ENCODE measurements at regions not wholly inside any gene's neighbourhood (a gene's known extent, or its start where the extent isn't known, plus 50 kb on each side); places are given as distances from the start of the nearest gene placed in this dataset.
"Not testable (repeated sequence)": the region's sequence is repeated elsewhere in the genome, so short reads cannot be mapped to it uniquely, and the experiment has no call there.

GRCh38 chr9:74373348-74373747 is 123.8 kb upstream of the RORB start:
- intact Hi-C loops (cut with DNase I): no loop called here
- ATAC-seq (ENCODE audit: poor library complexity) (no peak), DNase-seq (no peak)

DNA sequence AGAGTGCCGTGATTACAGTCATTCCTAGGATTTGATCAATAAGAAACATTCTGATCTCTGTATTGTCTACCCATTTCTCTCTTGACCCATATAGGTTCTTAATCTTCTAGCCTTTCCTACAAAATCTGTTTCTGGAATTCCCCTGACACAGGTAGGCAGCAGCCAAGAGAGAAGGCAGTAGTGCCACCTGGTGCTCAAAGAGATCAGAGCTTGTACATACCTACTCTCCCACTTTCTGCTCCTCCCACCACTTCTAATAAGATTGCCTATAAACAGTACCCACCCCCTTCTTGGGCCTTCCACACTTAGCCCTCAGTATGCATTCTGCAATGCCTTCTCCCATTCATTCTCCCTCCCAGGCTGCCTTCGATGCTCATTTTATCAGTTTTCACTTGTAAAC is 117.4 kb upstream of the RORB start:
- DNase-seq: no peak
- intact Hi-C loops (cut with DNase I): no loop called here
- ATAC-seq (ENCODE audit: poor library complexity): no peak

DNA sequence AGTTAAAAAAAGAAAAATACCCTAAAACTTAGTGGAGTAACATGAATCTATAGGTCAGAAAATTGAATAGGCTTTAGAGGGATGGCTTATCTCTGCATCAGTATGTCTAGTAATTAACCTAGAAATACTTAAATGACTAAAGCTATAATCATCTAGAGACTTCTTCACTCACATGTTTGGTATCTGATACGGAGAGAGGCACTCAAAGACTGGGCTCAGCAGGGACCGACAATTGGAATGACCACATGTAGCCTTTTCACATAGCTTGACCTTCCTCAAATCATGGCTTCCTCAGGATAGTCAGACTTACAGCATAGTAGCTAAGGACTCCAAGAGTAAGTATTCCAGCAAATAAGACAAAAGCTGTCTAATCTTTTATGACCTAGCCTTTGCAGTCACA is 105.3 kb upstream of the RORB start:
- no peak for ATAC-seq (ENCODE audit: poor library complexity)
- intact Hi-C loops (cut with DNase I): no loop called here
- DNase-seq: no peak

- DNase-seq: no peak
- ATAC-seq (ENCODE audit: poor library complexity): no peak
- intact Hi-C loops (cut with DNase I): no loop called here
Measured at GRCh38 chr9:74403581-74403980, 93.6 kb upstream of the RORB start.

DNA sequence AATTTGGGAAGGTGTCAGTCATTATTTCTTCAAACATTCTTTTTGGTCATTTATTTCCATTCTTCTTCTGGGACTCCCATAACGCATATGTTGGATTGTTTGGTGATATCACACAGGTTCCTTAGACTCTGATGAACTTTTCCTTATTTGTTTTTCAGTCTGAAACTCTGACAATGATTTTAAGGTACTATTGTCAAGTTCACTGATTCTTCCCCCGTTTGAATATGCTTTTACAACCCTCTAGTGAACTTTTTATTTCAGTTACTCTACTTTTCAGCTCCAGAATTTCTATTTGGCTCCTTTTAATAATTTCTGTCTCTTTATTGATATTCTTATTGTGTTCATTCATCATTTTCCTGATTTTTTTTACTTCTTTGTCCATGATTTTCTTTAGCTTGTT is 92.5 kb upstream of the RORB start:
- intact Hi-C loops (cut with DNase I): no loop called here
- DNase-seq (no peak), ATAC-seq (ENCODE audit: poor library complexity) (no peak)

- intact Hi-C loops (cut with DNase I): no loop called here
- ATAC-seq (ENCODE audit: poor library complexity): no peak
- DNase-seq: no peak
Measured at GRCh38 chr9:74407166-74407565, 90.0 kb upstream of the RORB start.

- intact Hi-C loops (cut with DNase I): no loop called here
- no peak for DNase-seq
- no peak for ATAC-seq (ENCODE audit: poor library complexity)
Measured at GRCh38 chr9:74412236-74412979, 84.7 kb upstream of the RORB start.

DNA sequence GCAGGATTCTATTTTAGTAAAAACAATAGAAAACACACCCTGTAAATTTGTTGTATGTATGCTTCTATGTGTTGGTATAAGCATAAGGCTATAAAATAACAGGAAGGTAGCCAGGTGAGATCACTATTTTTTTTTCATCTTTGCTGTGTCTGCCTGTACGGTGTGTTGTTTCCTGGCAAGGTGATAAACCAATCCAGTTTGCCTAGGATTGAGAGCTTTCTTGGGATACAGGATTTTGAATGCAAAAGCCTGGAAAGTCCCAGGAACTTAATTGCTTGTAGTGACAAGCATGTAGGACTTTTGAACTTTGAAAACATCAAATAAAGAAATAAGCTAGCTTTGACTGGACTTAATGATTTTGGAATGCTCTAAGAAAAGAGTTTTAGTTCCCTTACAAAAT is 83.3 kb upstream of the RORB start:
- intact Hi-C loops (cut with DNase I): no loop called here
- no peak for DNase-seq
- no peak for ATAC-seq (ENCODE audit: poor library complexity)

GRCh38 chr9:74414325-74414724 is 82.8 kb upstream of the RORB start:
- ATAC-seq (ENCODE audit: poor library complexity) (no peak), DNase-seq (no peak)
- intact Hi-C loops (cut with DNase I): no loop called here

GRCh38 chr9:74415995-74416394 is 81.1 kb upstream of the RORB start:
- intact Hi-C loops (cut with DNase I): no loop called here
- no peak for ATAC-seq (ENCODE audit: poor library complexity)

DNA sequence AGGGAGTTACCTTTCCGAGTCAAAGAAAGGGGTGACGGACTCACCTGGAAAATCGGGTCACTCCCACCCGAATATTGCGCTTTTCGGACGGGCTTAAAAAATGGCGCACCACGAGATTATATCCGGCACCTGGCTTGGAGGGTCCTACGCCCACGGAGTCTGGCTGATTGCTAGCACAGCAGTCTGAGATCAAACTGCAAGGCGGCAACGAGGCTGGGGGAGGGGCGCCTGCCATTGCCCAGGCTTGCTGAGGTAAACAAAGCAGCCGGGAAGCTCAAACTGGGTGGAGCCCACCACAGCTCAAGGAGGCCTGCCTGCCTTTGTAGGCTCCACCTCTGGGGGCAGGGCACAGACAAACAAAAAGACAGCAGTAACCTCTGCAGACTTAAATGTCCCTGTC is 72.6 kb upstream of the RORB start:
- intact Hi-C loops (cut with DNase I); ATAC-seq (ENCODE audit: poor library complexity); DNase-seq: not testable (repeated sequence)

More at GRCh38 chr9:74415995-74416394, 81.1 kb upstream of the RORB start:
- no peak for DNase-seq

- no peak for DNase-seq
Measured at GRCh38 chr9:74431467-74431866, 65.7 kb upstream of the RORB start.

DNA sequence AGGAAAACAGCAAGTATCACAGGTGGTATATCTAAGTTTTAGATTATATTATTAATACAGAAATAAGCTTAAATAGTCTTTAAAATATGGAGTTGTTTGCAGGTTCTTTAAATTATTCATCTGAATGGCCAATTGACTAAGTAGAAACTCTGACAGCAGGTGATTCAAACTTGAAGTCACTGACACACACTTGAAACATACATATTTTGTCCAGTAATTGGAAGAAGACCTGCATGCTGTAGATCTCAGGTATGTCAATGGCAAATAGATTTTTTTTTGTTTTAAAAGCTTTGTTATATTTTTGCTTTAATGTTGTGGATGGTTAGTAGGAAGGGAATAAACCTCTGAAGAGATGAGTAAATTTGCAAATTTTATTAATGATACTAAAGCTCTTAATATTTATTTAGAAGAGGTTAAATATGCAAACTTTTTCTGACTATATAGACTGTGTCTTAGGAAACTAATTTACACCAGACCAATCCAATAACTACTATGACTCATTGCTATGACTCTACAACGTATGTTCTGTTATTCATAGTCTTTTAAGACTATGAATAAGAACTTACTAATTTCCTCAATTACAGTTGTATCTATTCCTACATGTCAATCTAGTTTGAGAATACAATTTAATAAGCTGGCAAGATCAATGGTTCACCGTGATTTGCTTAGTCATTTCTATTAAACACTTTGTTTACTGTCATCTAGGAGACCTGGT is 53.9 kb upstream of the RORB start:
- DNase-seq: no peak
- intact Hi-C loops (cut with DNase I): no loop called here
- no peak for ATAC-seq (ENCODE audit: poor library complexity)

More at GRCh38 chr9:74431467-74431866, 65.7 kb upstream of the RORB start:
- ATAC-seq (ENCODE audit: poor library complexity): no peak
- intact Hi-C loops (cut with DNase I): no loop called here

GRCh38 chr9:74444369-74444768 is 52.8 kb upstream of the RORB start:
- DNase-seq: peak; percentile 39
- intact Hi-C loops (cut with DNase I): no loop called here
- peak; percentile 84 for ATAC-seq (ENCODE audit: poor library complexity)

Data from Right ventricle myocardium superior (tissue), 1 donor.